Thyroid gland (tissue), 4 donors: ENCODE measurements at regions not wholly inside any gene's neighbourhood (a gene's known extent, or its start where the extent isn't known, plus 50 kb on each side); places are given as distances from the start of the nearest gene placed in this dataset.

Experiments
- DNase-seq, 2 donors: peaks; one replicate each; pipeline ENCODE4 v3.0.0-alpha.2; 2019
- H3K27ac ChIP-seq, 3 donors: fragments of 200-600 bp; sonication (generic); 1 replicate in 2 of 3; 2 replicates in 1 of 3; pipeline ENCODE4 v1.5.1; 2016 to 2019; ENCODE audit warnings: mild to moderate bottlenecking in 1 of 3, moderate library complexity in 1 of 3
- H3K27me3 ChIP-seq: fragments of 200-600 bp; sonication (generic); one replicate; pipeline ENCODE4 v1.5.1; 2019
- H3K36me3 ChIP-seq, 2 donors: fragments of 200-600 bp; sonication (generic); one replicate each; pipeline ENCODE4 v1.5.1; 2016 to 2019
- H3K4me1 ChIP-seq, 2 donors: fragments of 200-600 bp; sonication (generic); one replicate each; pipeline ENCODE4 v1.5.1; 2017 to 2019
- H3K4me3 ChIP-seq, 3 donors: fragments of 200-600 bp; sonication (generic); replicated peaks in 1 of 3; 1 replicate in 2 of 3; 2 replicates in 1 of 3; pipeline ENCODE4 v1.5.1; 2016; ENCODE audit warnings: mild to moderate bottlenecking in 1 of 3
- H3K9me3 ChIP-seq: fragments of 200-600 bp; sonication (generic); one replicate; pipeline ENCODE4 v1.5.1; 2017
- CTCF ChIP-seq, 6 experiments: fragments of 200-600 bp in 3 of 6; fragments of 450-650 bp in 3 of 6; sonication (generic) in 3 of 6; IDR thresholded peaks; one replicate each; pipeline ENCODE4 v1.5.1; 2016 to 2019; ENCODE audit warnings: antibody characterized with exemption in 6 of 6, mild to moderate bottlenecking in 2 of 6, inconsistent platforms in 1 of 6, moderate library complexity in 1 of 6
- POLR2A ChIP-seq, 2 donors: fragments of 450-650 bp; IDR thresholded peaks; one replicate each; pipeline ENCODE4 v1.6.1; 2017; ENCODE audit warnings: antibody characterized with exemption in 2 of 2, mild to moderate bottlenecking in 2 of 2, moderate library complexity in 1 of 2
- WGBS, 2 donors: methylation state at CpG; one replicate each; pipeline ENCODE4 v1.1.5; 2017; 5-methylcytosine and 5-hydroxymethylcytosine counted together
- intact Hi-C: fragments of 100-400 bp; cut with DNase I; formaldehyde crosslinking; loops from one replicate; pipeline ENCODE4 v1.15.1; 2023

GRCh38 chr18:39424261-39424660 lies 1858.7 kb upstream of the CELF4 start:
- Histone ChIP-seq H3K4me1 (no peaks in the 10 kb centered on the region), H3K27me3 (no peaks in the 10 kb centered on the region), H3K4me3 (no peak overlapping the region), H3K9me3 (no peaks in the 10 kb centered on the region), H3K27ac (no peak overlapping the region), H3K36me3 (no peaks in the 10 kb centered on the region)
- no peak for DNase-seq
- intact Hi-C loops: no loop called here
- TF ChIP-seq POLR2A (IDR thresholded peaks at IDR 0.05) (no peak), CTCF (IDR thresholded peaks at IDR 0.05) (no peak)
- 78 to 91% methylated on average over 1 of the region's 1 CpG for WGBS, 2 donors

GRCh38 chr18:39421276-39421675 lies 1855.7 kb upstream of the CELF4 start:
- TF ChIP-seq CTCF (IDR thresholded peaks at IDR 0.05) (no peak), POLR2A (IDR thresholded peaks at IDR 0.05) (no peak)
- Histone ChIP-seq H3K27me3 (no peaks in the 10 kb centered on the region), H3K4me1 (no peaks in the 10 kb centered on the region), H3K27ac (no peak overlapping the region), H3K4me3 (no peak overlapping the region), H3K36me3 (no peaks in the 10 kb centered on the region), H3K9me3 (no peaks in the 10 kb centered on the region)
- WGBS, 2 donors: 83 to 97% methylated on average over 3 of the region's 3 CpGs
- DNase-seq: no peak
- intact Hi-C loops: no loop called here

DNA sequence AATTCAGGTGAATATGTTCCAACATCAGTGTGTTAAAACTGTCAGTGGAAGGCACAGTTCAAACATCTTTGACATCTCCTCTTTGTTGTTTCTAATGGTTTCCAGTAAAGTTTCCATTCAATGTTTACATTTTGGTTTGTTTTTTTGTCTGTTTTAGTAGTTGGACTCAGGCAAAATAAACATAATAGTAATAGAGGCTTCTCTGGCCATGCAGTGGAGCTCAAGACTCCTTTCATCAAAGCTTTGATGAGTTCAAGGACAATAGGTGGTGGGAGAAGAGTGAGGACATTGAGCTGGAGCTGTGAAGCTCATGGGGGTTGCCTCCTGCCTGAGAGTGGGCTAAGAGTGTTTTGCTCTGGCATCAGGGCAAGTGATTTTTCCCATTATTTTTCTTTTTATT lies 1853.7 kb upstream of the CELF4 start:
- no peak overlapping the region for H3K27ac ChIP-seq
- H3K36me3 ChIP-seq: no peaks in the 10 kb centered on the region
- no peaks in the 10 kb centered on the region for H3K4me1 ChIP-seq
- TF ChIP-seq POLR2A (IDR thresholded peaks at IDR 0.05) (no peak), CTCF (IDR thresholded peaks at IDR 0.05) (no peak)
- no peak overlapping the region for H3K4me3 ChIP-seq
- no peaks in the 10 kb centered on the region for H3K27me3 ChIP-seq
- H3K9me3 ChIP-seq: no peaks in the 10 kb centered on the region
- intact Hi-C loops: no loop called here
- no peak for DNase-seq

- no peaks in the 10 kb centered on the region for H3K4me1 ChIP-seq
- no peaks in the 10 kb centered on the region for H3K27me3 ChIP-seq
- no peak overlapping the region for H3K4me3 ChIP-seq
- no peak overlapping the region for H3K27ac ChIP-seq
- intact Hi-C loops: no loop called here
- no peaks in the 10 kb centered on the region for H3K9me3 ChIP-seq
- no peak for DNase-seq
- H3K36me3 ChIP-seq: no peaks in the 10 kb centered on the region
- no peak for TF ChIP-seq POLR2A (IDR thresholded peaks at IDR 0.05)
- no peak for TF ChIP-seq CTCF (IDR thresholded peaks at IDR 0.05)
- WGBS, 2 donors: 87 to 91% methylated on average over 4 of the region's 4 CpGs
Observed at GRCh38 chr18:39415471-39415870, 1849.9 kb upstream of the CELF4 start.

DNA sequence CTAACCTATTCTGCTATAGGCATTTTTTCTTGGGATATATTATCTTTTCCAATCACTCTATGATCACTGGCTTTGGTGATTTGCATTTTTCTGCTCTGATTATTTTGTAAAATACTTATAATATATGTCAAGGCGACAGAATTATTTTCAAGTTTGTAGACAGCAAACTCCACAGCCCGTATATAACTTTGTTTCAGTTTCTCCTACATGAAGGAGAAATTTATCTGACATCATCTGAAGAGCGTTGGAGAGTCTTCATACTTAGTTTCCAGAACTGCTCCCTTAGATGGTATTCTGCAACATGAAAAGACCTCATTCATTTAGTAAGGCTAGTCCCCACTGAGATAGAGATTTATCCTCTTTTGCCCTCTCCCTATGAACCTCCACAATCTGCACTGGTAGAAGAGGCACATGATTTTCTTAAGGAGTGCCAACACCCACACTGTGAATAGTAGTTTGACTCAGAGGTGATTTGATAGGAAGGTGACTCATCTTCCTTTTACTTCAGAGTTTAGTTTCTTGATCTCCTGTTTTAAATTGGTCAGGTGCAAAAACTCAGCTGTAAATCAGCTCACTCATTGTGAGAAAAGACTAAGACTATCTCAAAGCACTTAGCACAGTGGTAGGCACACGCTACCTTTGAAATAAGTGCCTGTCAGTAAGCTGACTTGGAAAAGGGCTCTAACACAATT lies 1848.6 kb upstream of the CELF4 start:
- Histone ChIP-seq H3K27ac (no peak overlapping the region), H3K27me3 (no peaks in the 10 kb centered on the region), H3K36me3 (no peaks in the 10 kb centered on the region), H3K4me3 (no peak overlapping the region), H3K9me3 (no peaks in the 10 kb centered on the region), H3K4me1 (no peaks in the 10 kb centered on the region)
- no peak for DNase-seq
- WGBS, 2 donors: 92 to 94% methylated on average over 4 of the region's 4 CpGs
- TF ChIP-seq POLR2A (IDR thresholded peaks at IDR 0.05): no peak
- no peak for TF ChIP-seq CTCF (IDR thresholded peaks at IDR 0.05)
- intact Hi-C loops: no loop called here
